ENCODE measurements at regions not wholly inside any gene's neighbourhood (a gene's known extent, or its start where the extent isn't known, plus 50 kb on each side); places are given as distances from the start of the nearest gene placed in this dataset.

DNA sequence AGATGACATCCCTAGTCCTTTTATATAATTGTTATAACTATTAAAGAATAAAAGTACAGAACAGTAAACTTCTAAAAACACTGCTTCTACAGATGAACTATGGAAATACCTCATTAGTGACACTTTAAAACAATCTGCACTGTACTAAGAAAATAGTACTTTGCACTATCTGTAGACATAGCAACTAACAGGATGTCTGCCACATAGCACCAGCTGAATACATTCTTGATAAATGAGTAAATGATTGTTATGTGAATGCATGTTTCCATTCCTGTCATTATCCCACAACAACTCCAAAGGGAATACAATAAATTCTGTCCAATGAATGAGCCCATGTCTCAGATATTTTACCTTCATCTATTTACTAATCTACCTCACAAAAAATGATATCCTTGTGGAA is 115.3 kb upstream of the SLC35G4 start (continued):
- TF ChIP-seq, protein P1, sequence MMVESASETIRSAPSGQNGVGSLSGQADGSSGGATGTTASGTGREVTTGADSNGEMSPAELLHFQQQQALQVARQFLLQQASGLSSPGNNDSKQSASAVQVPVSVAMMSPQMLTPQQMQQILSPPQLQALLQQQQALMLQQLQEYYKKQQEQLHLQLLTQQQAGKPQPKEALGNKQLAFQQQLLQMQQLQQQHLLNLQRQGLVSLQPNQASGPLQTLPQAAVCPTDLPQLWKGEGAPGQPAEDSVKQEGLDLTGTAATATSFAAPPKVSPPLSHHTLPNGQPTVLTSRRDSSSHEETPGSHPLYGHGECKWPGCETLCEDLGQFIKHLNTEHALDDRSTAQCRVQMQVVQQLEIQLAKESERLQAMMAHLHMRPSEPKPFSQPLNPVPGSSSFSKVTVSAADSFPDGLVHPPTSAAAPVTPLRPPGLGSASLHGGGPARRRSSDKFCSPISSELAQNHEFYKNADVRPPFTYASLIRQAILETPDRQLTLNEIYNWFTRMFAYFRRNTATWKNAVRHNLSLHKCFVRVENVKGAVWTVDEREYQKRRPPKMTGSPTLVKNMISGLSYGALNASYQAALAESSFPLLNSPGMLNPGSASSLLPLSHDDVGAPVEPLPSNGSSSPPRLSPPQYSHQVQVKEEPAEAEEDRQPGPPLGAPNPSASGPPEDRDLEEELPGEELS (CRISPR knock-in tag; IDR thresholded peaks at IDR 0.05), result peak; percentile 61
- TF ChIP-seq NR2F1 (CRISPR knock-in tag; IDR thresholded peaks at IDR 0.05) (0 out of 4 replicates have a peak, but pooled peaks of 1 of the 2 experiments have one; percentile 44), MIXL1 (CRISPR knock-in tag; IDR thresholded peaks at IDR 0.05) (peak; percentile 53; the same call in 1 of the 2 replicates), HMG20A (CRISPR knock-in tag; IDR thresholded peaks at IDR 0.05; ENCODE audit: borderline replicate concordance) (peak; percentile 60; the same call in 1 of the 2 replicates), FOXP1 (IDR thresholded peaks at IDR 0.05) (no peak), FOXP1 (CRISPR knock-in tag; IDR thresholded peaks at IDR 0.05) (0 out of 2 replicates have a peak, but pooled peaks have one; percentile 52), GATAD2A (CRISPR knock-in tag; IDR thresholded peaks at IDR 0.05) (peak; percentile 51), ARID3A (IDR thresholded peaks at IDR 0.05; ENCODE audit: low read depth, low read length) (peak; percentile 90)

GRCh38 chr18:11489266-11489899 is 120.0 kb upstream of the SLC35G4 start:
- no peaks in the 10 kb centered on the region for H4K20me1 ChIP-seq (ENCODE audit: insufficient read depth, low read length)
- no peaks in the 10 kb centered on the region for H3K27me3 ChIP-seq (ENCODE audit: control insufficient read depth in 1 of 2, insufficient read depth in 2 of 2, low read length in 2 of 2)
- ATAC-seq (no peak), FAIRE-seq (no peak), DNase-seq (ENCODE audit: low spot score) (no peak)
- ChIA-PET CTCF (ENCODE audit: low intra/inter-chr PET ratio, low total read pairs) (no interaction called here), POLR2A (no interaction called here)
- no peak overlapping the region for H3K4me3 ChIP-seq (replicated peaks in 1 of 3; ENCODE audit: insufficient read depth in 1 of 3, low read depth in 2 of 3, low read length in 3 of 3)
- BruUV-seq (replicated peaks), result no TSS peak
- intact Hi-C loops (cut with micrococcal nuclease; ENCODE audit: unreplicated experiment), result no loop called here
- H3K4me2 ChIP-seq (ENCODE audit: low read depth, low read length), result no peak overlapping the region
- 81% methylated on average over 4 of the region's 4 CpGs for WGBS (ENCODE audit: low lambda C conversion rate)
- no peaks in the 10 kb centered on the region for H3K9me3 ChIP-seq (ENCODE audit: low read length)
- in situ Hi-C loops (cut with HindIII; ENCODE audit: extremely low pct_ligation_motif_present, low pct_unique_long_range_greater_than_20kb), result no loop called here
- no peak overlapping the region for H2AFZ ChIP-seq (ENCODE audit: low read length)
- H3K36me3 ChIP-seq (replicated peaks in 1 of 2; ENCODE audit: control insufficient read depth in 1 of 2, insufficient read depth in 2 of 2, low read length in 2 of 2), result no peaks in the 10 kb centered on the region
- H3K79me2 ChIP-seq (ENCODE audit: insufficient read depth, low read length), result no peaks in the 10 kb centered on the region
- no peak overlapping the region for H3K9ac ChIP-seq (ENCODE audit: insufficient read depth, low read depth, low read length)
- no peak overlapping the region for H3K27ac ChIP-seq (ENCODE audit: extremely low read length, insufficient read depth, low read length)
- peaks cover 16% of the 10 kb centered on the region for H3K4me1 ChIP-seq (ENCODE audit: insufficient read depth, low read length)
- TF ChIP-seq MXD1 (CRISPR knock-in tag; IDR thresholded peaks at IDR 0.05) (no peak), GATAD2A (CRISPR knock-in tag; IDR thresholded peaks at IDR 0.05) (no peak), ZNF275 (CRISPR knock-in tag; IDR thresholded peaks at IDR 0.05; ENCODE audit: borderline replicate concordance) (no peak), ZNF282 (IDR thresholded peaks at IDR 0.05; ENCODE audit: partially characterized antibody) (no peak), ZNF256 (CRISPR knock-in tag; conservative IDR thresholded peaks at IDR 0.05) (no peak), ZNF577 (CRISPR knock-in tag; IDR thresholded peaks at IDR 0.05; ENCODE audit: borderline replicate concordance, low read depth) (no peak), REL (CRISPR knock-in tag; conservative IDR thresholded peaks at IDR 0.05) (no peak), ZNF510 (CRISPR knock-in tag; IDR thresholded peaks at IDR 0.05; ENCODE audit: low read depth) (no peak), PHB2 (IDR thresholded peaks at IDR 0.05; ENCODE audit: partially characterized antibody) (no peak), TOPORS (CRISPR knock-in tag; IDR thresholded peaks at IDR 0.05) (no peak), ZNF296 (CRISPR knock-in tag; conservative IDR thresholded peaks at IDR 0.05) (no peak), ZBTB21 (CRISPR knock-in tag; IDR thresholded peaks at IDR 0.05) (no peak), NR3C1 (CRISPR knock-in tag; IDR thresholded peaks at IDR 0.05) (no peak), HDAC1 (CRISPR knock-in tag; IDR thresholded peaks at IDR 0.05) (no peak)
